Astrocyte of the spinal cord (primary cell): ENCODE measurements at regions not wholly inside any gene's neighbourhood (a gene's known extent, or its start where the extent isn't known, plus 50 kb on each side); places are given as distances from the start of the nearest gene placed in this dataset.

Source experiments
- DNase-seq: peaks from one replicate; pipeline ENCODE4 v3.0.0; 2011; ENCODE audit warnings: low read depth, low spot score
- H3K4me3 ChIP-seq: 2 replicates; pipeline ENCODE4 v1.5.1; 2011; ENCODE audit warnings: low read depth, mild to moderate bottlenecking, low read length, moderate library complexity
- CTCF ChIP-seq: IDR thresholded peaks from 2 replicates; pipeline ENCODE4 v1.5.1; 2012; ENCODE audit warnings: low read depth, mild to moderate bottlenecking, low read length, inconsistent platforms
- in situ Hi-C: cut with HindIII; loops from 2 replicates; pipeline ENCODE4 v1.10.0; 2017; ENCODE audit warnings: low sequenced_read_pairs

GRCh38 chr4:11261066-11261850 lies 167.4 kb downstream of the HS3ST1 start:
- no peak overlapping the region for H3K4me3 ChIP-seq
- DNase-seq = no peak
- no peak for TF ChIP-seq CTCF
- in situ Hi-C loops = no loop called here

GRCh38 chr4:11259837-11260236 lies 168.9 kb downstream of the HS3ST1 start:
- DNase-seq = no peak
- in situ Hi-C loops = no loop called here
- TF ChIP-seq CTCF = no peak
- H3K4me3 ChIP-seq = no peak overlapping the region

- TF ChIP-seq CTCF = no peak
- H3K4me3 ChIP-seq = no peak overlapping the region
- no peak for DNase-seq
- in situ Hi-C loops = no loop called here
Observed at GRCh38 chr4:11252149-11252548, 176.5 kb downstream of the HS3ST1 start.

- no peak for TF ChIP-seq CTCF
- no peak for DNase-seq
- in situ Hi-C loops = no loop called here
- H3K4me3 ChIP-seq = no peak overlapping the region
Observed at GRCh38 chr4:11250510-11250909, 178.2 kb downstream of the HS3ST1 start.

GRCh38 chr4:11232015-11232414 lies 196.7 kb downstream of the HS3ST1 start:
- no peak overlapping the region for H3K4me3 ChIP-seq
- peak; percentile 35 for DNase-seq
- no peak for TF ChIP-seq CTCF
- in situ Hi-C loops = no loop called here

GRCh38 chr4:11230866-11231265 lies 197.8 kb downstream of the HS3ST1 start:
- no peak for TF ChIP-seq CTCF
- H3K4me3 ChIP-seq = no peak overlapping the region
- in situ Hi-C loops = no loop called here
- DNase-seq = no peak

GRCh38 chr4:11228530-11228929 lies 200.2 kb downstream of the HS3ST1 start:
- no peak for TF ChIP-seq CTCF
- no peak for DNase-seq
- in situ Hi-C loops = no loop called here
- H3K4me3 ChIP-seq = no peak overlapping the region
